Keratinocyte (primary cell): ENCODE measurements at regions not wholly inside any gene's neighbourhood (a gene's known extent, or its start where the extent isn't known, plus 50 kb on each side); places are given as distances from the start of the nearest gene placed in this dataset.
A peak's percentile ranks its signal among the peaks of the same experiment; 100 is the strongest.

ENCODE experiments used
- DNase-seq: peaks from one replicate; pipeline ENCODE4 v3.0.0-alpha.2; 2011; ENCODE audit warnings: low read depth, missing footprints, low spot score
- FAIRE-seq: peaks from 2 replicates; lab custom pipeline; 2011; peaks lifted over from hg19 to GRCh38; lab: Jason Lieb, UNC
- H2AFZ ChIP-seq: 2 replicates; pipeline ENCODE4 v1.6.0; 2012; ENCODE audit warnings: low read length, control low read depth, inconsistent platforms; ENCODE audit not compliant: control insufficient read depth
- H3K27ac ChIP-seq: 2 replicates; pipeline ENCODE4 v1.5.1; 2011; ENCODE audit warnings: low read length; ENCODE audit not compliant: control insufficient read depth, insufficient read depth
- H3K27me3 ChIP-seq: 3 replicates; pipeline ENCODE4 v1.6.0; 2011; ENCODE audit warnings: low read length; ENCODE audit not compliant: control insufficient read depth, insufficient read depth; ENCODE audit errors: extremely low read depth
- H3K36me3 ChIP-seq, 2 experiments: 2 replicates in 1 of 2; 3 replicates in 1 of 2; pipeline ENCODE4 v1.5.1; 2011; ENCODE audit warnings: low read length in 2 of 2, mild to moderate bottlenecking in 1 of 2; ENCODE audit not compliant: control insufficient read depth in 2 of 2, insufficient read depth in 2 of 2; ENCODE audit errors: extremely low read depth in 1 of 2
- H3K4me1 ChIP-seq: 3 replicates; pipeline ENCODE4 v1.5.1; 2011; ENCODE audit warnings: low read length; ENCODE audit not compliant: control insufficient read depth, insufficient read depth; ENCODE audit errors: extremely low read depth
- H3K4me2 ChIP-seq: 3 replicates; pipeline ENCODE4 v1.6.0; 2011; ENCODE audit warnings: low read depth, low read length; ENCODE audit not compliant: control insufficient read depth, insufficient read depth; ENCODE audit errors: extremely low read depth
- H3K4me3 ChIP-seq, 3 experiments: fragments of 200-600 bp in 1 of 3; sonication (generic) in 1 of 3; 2 replicates in 2 of 3; 3 replicates in 1 of 3; pipeline ENCODE4 v1.5.1; 2011 to 2016; ENCODE audit warnings: low read length in 3 of 3, mild to moderate bottlenecking in 3 of 3, control low read depth in 2 of 3, inconsistent platforms in 1 of 3, low read depth in 1 of 3, mixed read lengths in 1 of 3, mixed run types in 1 of 3, moderate library complexity in 1 of 3; ENCODE audit not compliant: control insufficient read depth in 2 of 3, insufficient read depth in 2 of 3; ENCODE audit errors: extremely low read depth in 1 of 3
- H3K79me2 ChIP-seq: 2 replicates; pipeline ENCODE4 v1.6.0; 2012; ENCODE audit warnings: low read length; ENCODE audit not compliant: control insufficient read depth, insufficient read depth
- H3K9ac ChIP-seq: 3 replicates; pipeline ENCODE4 v1.6.0; 2011; ENCODE audit warnings: low read length; ENCODE audit not compliant: control insufficient read depth, insufficient read depth; ENCODE audit errors: extremely low read depth
- H3K9me1 ChIP-seq: 3 replicates; pipeline ENCODE4 v1.6.0; 2011; ENCODE audit warnings: low read length; ENCODE audit not compliant: control insufficient read depth, insufficient read depth; ENCODE audit errors: extremely low read depth
- H3K9me3 ChIP-seq: 2 replicates; pipeline ENCODE4 v1.5.1; 2012; ENCODE audit warnings: low read depth, low read length; ENCODE audit not compliant: control insufficient read depth
- H4K20me1 ChIP-seq: 3 replicates; pipeline ENCODE4 v1.6.0; 2011; ENCODE audit warnings: low read length; ENCODE audit not compliant: control insufficient read depth, insufficient read depth; ENCODE audit errors: extremely low read depth
- EZH2 ChIP-seq: IDR thresholded peaks from one replicate; pipeline ENCODE4 v1.6.1; 2012; ENCODE audit warnings: inconsistent platforms, mild to moderate bottlenecking, low read length, moderate library complexity
- dilution Hi-C: fragments of 300-500 bp; cut with MboI; formaldehyde crosslinking; loops from one replicate; pipeline ENCODE4 v1.7.0; 2020; ENCODE audit warnings: low sequenced_read_pairs; ENCODE audit not compliant: extremely low pct_ligation_motif_present
- TF ChIP-seq, protein P1 (sequence below), 3 experiments: IDR thresholded peaks in 1 of 3; conservative IDR thresholded peaks in 1 of 3; optimal IDR thresholded peaks in 1 of 3; 2 replicates in 2 of 3; 3 replicates in 1 of 3; pipeline versions ENCODE3 to v1.5.1; 2011; ENCODE audit warnings: low read length in 3 of 3, mild to moderate bottlenecking in 3 of 3, moderate library complexity in 2 of 3, control low read depth in 1 of 3, inconsistent platforms in 1 of 3; ENCODE audit not compliant: insufficient read depth in 2 of 3; ENCODE audit errors: extremely low read depth in 1 of 3

DNA sequence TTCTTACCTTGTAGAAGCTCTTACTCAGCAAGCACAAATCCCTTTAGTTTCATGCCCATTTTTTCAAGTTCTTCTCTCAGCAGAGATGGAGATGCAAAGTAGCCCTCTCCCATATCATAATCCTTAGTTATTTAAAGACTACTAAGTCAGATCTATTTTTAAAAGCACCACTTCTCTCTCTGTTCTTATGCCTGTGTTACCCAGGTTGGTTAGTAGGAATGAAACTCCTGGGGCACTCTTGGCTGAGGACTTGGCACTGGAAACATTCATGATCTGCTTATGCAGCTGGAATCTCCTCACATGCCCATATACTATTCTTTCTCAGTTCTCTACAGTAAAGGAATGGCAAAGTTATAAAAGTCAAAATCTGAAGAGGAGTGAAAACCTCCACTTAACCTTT is 51.9 kb upstream of the PPP2R5A start:
- H4K20me1 ChIP-seq = no peaks in the 10 kb centered on the region
- no peaks in the 10 kb centered on the region for H3K36me3 ChIP-seq
- FAIRE-seq (no peak), DNase-seq (no peak)
- H3K4me1 ChIP-seq = peaks cover 21% of the 10 kb centered on the region
- H2AFZ ChIP-seq = no peak overlapping the region
- H3K9ac ChIP-seq = no peak overlapping the region
- H3K4me3 ChIP-seq = no peak overlapping the region
- peaks cover 2% of the 10 kb centered on the region for H3K27me3 ChIP-seq
- no peak for TF ChIP-seq EZH2
- TF ChIP-seq, protein P1, sequence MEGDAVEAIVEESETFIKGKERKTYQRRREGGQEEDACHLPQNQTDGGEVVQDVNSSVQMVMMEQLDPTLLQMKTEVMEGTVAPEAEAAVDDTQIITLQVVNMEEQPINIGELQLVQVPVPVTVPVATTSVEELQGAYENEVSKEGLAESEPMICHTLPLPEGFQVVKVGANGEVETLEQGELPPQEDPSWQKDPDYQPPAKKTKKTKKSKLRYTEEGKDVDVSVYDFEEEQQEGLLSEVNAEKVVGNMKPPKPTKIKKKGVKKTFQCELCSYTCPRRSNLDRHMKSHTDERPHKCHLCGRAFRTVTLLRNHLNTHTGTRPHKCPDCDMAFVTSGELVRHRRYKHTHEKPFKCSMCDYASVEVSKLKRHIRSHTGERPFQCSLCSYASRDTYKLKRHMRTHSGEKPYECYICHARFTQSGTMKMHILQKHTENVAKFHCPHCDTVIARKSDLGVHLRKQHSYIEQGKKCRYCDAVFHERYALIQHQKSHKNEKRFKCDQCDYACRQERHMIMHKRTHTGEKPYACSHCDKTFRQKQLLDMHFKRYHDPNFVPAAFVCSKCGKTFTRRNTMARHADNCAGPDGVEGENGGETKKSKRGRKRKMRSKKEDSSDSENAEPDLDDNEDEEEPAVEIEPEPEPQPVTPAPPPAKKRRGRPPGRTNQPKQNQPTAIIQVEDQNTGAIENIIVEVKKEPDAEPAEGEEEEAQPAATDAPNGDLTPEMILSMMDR (optimal IDR thresholded peaks at IDR 0.05 in 1 of 3, IDR thresholded peaks at IDR 0.05 in 1 of 3, conservative IDR thresholded peaks at IDR 0.05 in 1 of 3; ENCODE audit: extremely low read depth in 1 of 3, insufficient read depth in 2 of 3, low read length in 3 of 3) = no peak
- no peaks in the 10 kb centered on the region for H3K79me2 ChIP-seq
- no peak overlapping the region for H3K27ac ChIP-seq
- H3K4me2 ChIP-seq = no peak overlapping the region
- H3K9me3 ChIP-seq = no peaks in the 10 kb centered on the region
- no peaks in the 10 kb centered on the region for H3K9me1 ChIP-seq
- dilution Hi-C loops = no loop called here

GRCh38 chr1:212234431-212235395 is 50.5 kb upstream of the PPP2R5A start:
- no peak overlapping the region for H3K4me3 ChIP-seq
- peak overlapping the region; percentile 22 for H3K9ac ChIP-seq
- no peak overlapping the region for H2AFZ ChIP-seq
- peak; percentile 46 for DNase-seq
- H3K27me3 ChIP-seq = no peaks in the 10 kb centered on the region
- no peaks in the 10 kb centered on the region for H3K9me3 ChIP-seq
- FAIRE-seq = peak; percentile 79
- no peak overlapping the region for H3K27ac ChIP-seq
- dilution Hi-C loops = no loop called here
- no peak for TF ChIP-seq EZH2
- TF ChIP-seq, protein P1 (optimal IDR thresholded peaks at IDR 0.05 in 1 of 3, IDR thresholded peaks at IDR 0.05 in 1 of 3, conservative IDR thresholded peaks at IDR 0.05 in 1 of 3; ENCODE audit: extremely low read depth in 1 of 3, insufficient read depth in 2 of 3, low read length in 3 of 3) = no peak
- H3K4me2 ChIP-seq = peak overlapping the region; percentile 60
- H3K36me3 ChIP-seq = no peaks in the 10 kb centered on the region
- no peaks in the 10 kb centered on the region for H4K20me1 ChIP-seq
- H3K9me1 ChIP-seq = no peaks in the 10 kb centered on the region
- H3K79me2 ChIP-seq = no peaks in the 10 kb centered on the region
- H3K4me1 ChIP-seq = peaks cover 26% of the 10 kb centered on the region
